Stimulated activated memory B cell treated with anti-CD40 and anti-IgM and Interleukin-4, amounts not matched to agents 10 μg/mL and 1 μg/mL and 100 μg/mL, for 72 hours (primary cell): ENCODE measurements at regions not wholly inside any gene's neighbourhood (a gene's known extent, or its start where the extent isn't known, plus 50 kb on each side); places are given as distances from the start of the nearest gene placed in this dataset.

ENCODE experiments used
- ATAC-seq: fragments of 150-1000 bp; cut with Tn5 transposase; 2 replicates; pipeline ENCODE4 v1.10.0; 2021
- H3K27ac Mint-ChIP-seq: one replicate; pipeline ENCODE4 v1.8.0; 2022; ENCODE audit warnings: mild to moderate bottlenecking, mixed read lengths
- H3K27me3 Mint-ChIP-seq: one replicate; pipeline ENCODE4 v1.8.0; 2022; ENCODE audit warnings: mixed read lengths
- H3K36me3 Mint-ChIP-seq: one replicate; pipeline ENCODE4 v1.8.0; 2022; ENCODE audit warnings: mixed read lengths
- H3K4me1 Mint-ChIP-seq: one replicate; pipeline ENCODE4 v1.8.0; 2022; ENCODE audit warnings: mixed read lengths
- H3K4me3 Mint-ChIP-seq: one replicate; pipeline ENCODE4 v1.8.0; 2022; ENCODE audit warnings: mild to moderate bottlenecking, moderate library complexity, mixed read lengths
- H3K9me3 Mint-ChIP-seq: one replicate; pipeline ENCODE4 v1.8.0; 2022; ENCODE audit warnings: mixed read lengths

GRCh38 chr1:182003953-182004586, 57.4 kb downstream of the ZNF648 start:
- Mint-ChIP-seq H3K4me1 (no peaks in the 10 kb centered on the region), H3K4me3 (no peak overlapping the region), H3K27me3 (peaks cover 71% of the 10 kb centered on the region), H3K36me3 (peaks cover 7% of the 10 kb centered on the region), H3K9me3 (peaks cover 8% of the 10 kb centered on the region), H3K27ac (no peak overlapping the region)
- no peak for ATAC-seq

- Mint-ChIP-seq H3K27ac (no peak overlapping the region), H3K9me3 (peaks cover 8% of the 10 kb centered on the region), H3K4me1 (no peaks in the 10 kb centered on the region), H3K36me3 (peaks cover 7% of the 10 kb centered on the region), H3K4me3 (no peak overlapping the region), H3K27me3 (peaks cover 62% of the 10 kb centered on the region)
- no peak for ATAC-seq
These were observed 58.3 kb downstream of the ZNF648 start for GRCh38 chr1:182003025-182003725.

DNA sequence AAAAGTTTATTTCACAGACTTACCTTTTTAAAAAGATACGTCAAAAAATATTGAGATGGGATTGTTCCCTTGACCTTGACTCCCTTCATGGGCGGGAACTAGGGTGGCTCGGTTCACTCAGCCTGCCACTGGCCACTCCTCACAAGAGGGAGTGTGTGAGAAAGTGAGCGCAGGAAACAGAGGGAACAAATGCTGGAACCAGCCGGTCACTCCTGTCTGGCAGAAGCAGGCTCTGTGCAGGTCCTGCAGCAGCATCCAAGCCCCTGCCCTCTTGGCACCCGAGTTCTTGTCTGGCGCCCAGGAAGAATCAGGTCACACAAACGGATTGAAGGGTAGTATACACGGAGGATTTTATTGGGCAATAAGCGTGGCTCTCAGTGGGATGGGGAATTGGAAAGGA, 58.9 kb downstream of the ZNF648 start:
- peaks cover 6% of the 10 kb centered on the region for H3K9me3 Mint-ChIP-seq
- H3K27ac Mint-ChIP-seq = no peak overlapping the region
- peaks cover 57% of the 10 kb centered on the region for H3K27me3 Mint-ChIP-seq
- ATAC-seq = no peak
- H3K4me1 Mint-ChIP-seq = no peaks in the 10 kb centered on the region
- H3K36me3 Mint-ChIP-seq = peaks cover 7% of the 10 kb centered on the region
- no peak overlapping the region for H3K4me3 Mint-ChIP-seq

DNA sequence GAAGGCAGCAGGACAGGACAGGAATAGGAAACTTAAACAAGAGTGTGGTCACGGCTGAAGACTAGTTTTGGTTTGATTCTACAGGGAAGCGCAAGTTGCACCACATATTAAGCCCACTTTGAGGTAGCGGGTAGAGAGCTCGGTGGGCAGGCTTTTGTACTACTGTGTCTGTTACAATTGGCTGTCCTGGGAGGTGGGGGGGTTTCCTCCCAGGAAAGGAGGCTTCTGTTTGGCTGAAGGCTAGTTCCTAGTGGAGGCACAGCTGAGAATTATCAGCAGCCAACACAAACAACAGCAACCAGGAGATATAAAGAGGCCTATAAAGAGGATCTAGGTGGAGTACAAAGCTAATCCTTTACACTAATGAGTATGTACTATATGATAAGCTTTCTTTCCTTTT, 62.7 kb downstream of the ZNF648 start:
- Mint-ChIP-seq H3K36me3 (no peaks in the 10 kb centered on the region), H3K27me3 (peaks cover 35% of the 10 kb centered on the region), H3K9me3 (no peaks in the 10 kb centered on the region), H3K27ac (no peak overlapping the region), H3K4me3 (no peak overlapping the region), H3K4me1 (no peaks in the 10 kb centered on the region)
- no peak for ATAC-seq

DNA sequence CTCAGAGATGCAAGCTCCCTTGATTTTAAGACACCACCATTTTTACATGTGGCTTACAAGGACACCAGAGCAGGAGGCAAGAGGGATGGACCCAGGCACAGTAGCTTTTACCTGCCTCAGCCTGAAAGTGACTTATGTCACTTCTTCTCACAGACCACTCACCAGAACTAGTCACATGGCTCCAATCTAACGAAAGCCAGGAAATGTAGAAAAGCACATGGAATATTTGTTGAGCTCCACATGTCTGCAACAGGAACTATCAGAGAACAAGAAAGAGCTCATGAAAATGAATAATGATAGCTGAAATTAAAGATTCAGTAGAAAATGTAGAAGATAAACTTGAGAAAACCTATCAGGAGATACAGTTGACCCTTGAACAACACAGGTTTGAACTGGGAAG, 69.4 kb downstream of the ZNF648 start:
- ATAC-seq = no peak
- Mint-ChIP-seq H3K27me3 (peaks cover 3% of the 10 kb centered on the region), H3K4me1 (no peaks in the 10 kb centered on the region), H3K9me3 (no peaks in the 10 kb centered on the region), H3K4me3 (no peak overlapping the region), H3K27ac (no peak overlapping the region), H3K36me3 (no peaks in the 10 kb centered on the region)

- Mint-ChIP-seq H3K27ac (no peak overlapping the region), H3K36me3 (no peaks in the 10 kb centered on the region), H3K9me3 (no peaks in the 10 kb centered on the region), H3K4me3 (no peak overlapping the region), H3K4me1 (no peaks in the 10 kb centered on the region), H3K27me3 (peaks cover 16% of the 10 kb centered on the region)
- no peak for ATAC-seq
These were observed 70.8 kb downstream of the ZNF648 start for GRCh38 chr1:181990728-181991127.

DNA sequence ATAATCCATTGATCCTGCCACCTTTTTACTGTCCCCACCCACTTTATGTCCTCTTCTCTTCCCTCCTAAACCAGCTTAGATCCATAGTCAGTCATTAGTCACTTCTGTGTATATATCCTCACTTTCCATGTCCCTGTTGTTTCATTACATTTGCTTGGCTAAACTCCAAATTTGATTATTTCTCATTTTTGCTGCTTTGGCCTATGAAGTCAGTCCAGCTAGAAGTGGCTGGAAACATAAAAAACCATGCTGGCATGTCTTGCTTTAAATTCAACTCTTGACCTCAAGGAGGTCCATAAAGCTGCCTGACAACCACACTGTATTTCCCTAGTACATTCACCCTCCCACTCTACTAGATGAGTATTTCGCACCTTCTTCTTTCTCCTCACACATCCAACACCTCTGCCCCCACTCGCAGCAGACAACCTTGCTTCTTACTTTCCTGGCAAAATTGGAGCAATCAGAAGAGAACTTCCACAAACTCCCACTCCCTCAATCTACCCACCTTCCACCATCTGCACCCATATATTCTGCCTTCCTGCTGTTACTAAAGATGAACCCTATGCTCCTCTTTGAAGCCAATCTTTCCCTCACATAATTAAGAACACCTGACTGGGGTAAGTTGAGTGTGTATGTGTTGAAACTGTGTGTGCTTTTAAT, 72.1 kb downstream of the ZNF648 start:
- no peaks in the 10 kb centered on the region for H3K4me1 Mint-ChIP-seq
- no peaks in the 10 kb centered on the region for H3K9me3 Mint-ChIP-seq
- no peak overlapping the region for H3K4me3 Mint-ChIP-seq
- no peak for ATAC-seq
- H3K27ac Mint-ChIP-seq = no peak overlapping the region
- H3K27me3 Mint-ChIP-seq = peaks cover 26% of the 10 kb centered on the region
- H3K36me3 Mint-ChIP-seq = no peaks in the 10 kb centered on the region

DNA sequence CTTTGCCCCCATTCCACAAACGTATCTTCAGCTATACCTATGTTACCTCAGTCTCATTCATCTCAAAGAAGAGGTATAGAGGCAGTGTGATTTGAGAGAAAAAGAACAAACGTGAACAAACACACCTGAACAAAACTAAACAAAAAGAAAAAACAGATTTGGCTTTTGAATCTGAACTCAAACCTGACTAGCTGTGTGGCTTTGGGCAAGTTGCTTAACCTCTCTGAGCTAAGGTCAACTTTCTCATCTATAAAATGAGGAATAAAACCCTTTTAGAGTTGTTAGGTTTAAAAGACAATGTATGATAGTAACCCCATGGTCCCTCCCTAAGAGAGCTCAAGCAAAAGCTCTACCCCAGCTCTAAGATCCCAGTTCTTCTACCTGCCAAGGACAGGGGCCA, 73.5 kb downstream of the ZNF648 start:
- H3K9me3 Mint-ChIP-seq = no peaks in the 10 kb centered on the region
- no peaks in the 10 kb centered on the region for H3K4me1 Mint-ChIP-seq
- ATAC-seq = no peak
- peaks cover 26% of the 10 kb centered on the region for H3K27me3 Mint-ChIP-seq
- H3K27ac Mint-ChIP-seq = no peak overlapping the region
- no peak overlapping the region for H3K4me3 Mint-ChIP-seq
- no peaks in the 10 kb centered on the region for H3K36me3 Mint-ChIP-seq

GRCh38 chr1:181987334-181987895, 74.1 kb downstream of the ZNF648 start:
- ATAC-seq = no peak
- H3K4me3 Mint-ChIP-seq = no peak overlapping the region
- no peak overlapping the region for H3K27ac Mint-ChIP-seq
- no peaks in the 10 kb centered on the region for H3K4me1 Mint-ChIP-seq
- peaks cover 26% of the 10 kb centered on the region for H3K27me3 Mint-ChIP-seq
- H3K36me3 Mint-ChIP-seq = no peaks in the 10 kb centered on the region
- no peaks in the 10 kb centered on the region for H3K9me3 Mint-ChIP-seq

DNA sequence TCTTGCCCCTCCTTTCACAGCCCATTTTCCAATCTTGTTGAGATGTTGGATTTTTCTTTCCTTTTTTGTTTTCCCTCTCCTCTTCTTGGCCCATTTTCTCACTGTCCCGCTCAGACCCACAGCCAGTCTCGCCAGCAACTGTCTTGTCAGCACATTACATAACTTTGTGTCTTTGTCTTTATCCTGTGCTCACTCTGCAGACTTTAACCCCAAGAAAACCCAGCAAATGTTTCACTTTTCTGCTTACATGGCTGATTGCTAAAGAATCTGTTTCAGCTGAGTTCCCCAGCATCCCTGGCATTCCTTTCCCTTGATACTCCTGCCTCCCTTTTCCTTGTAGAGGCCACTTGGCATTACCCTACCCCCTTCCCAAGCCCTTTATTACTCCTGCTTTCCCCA, 74.6 kb downstream of the ZNF648 start:
- H3K4me1 Mint-ChIP-seq = no peaks in the 10 kb centered on the region
- ATAC-seq = no peak

GRCh38 chr1:181985936-181986906, 75.3 kb downstream of the ZNF648 start:
- ATAC-seq = no peak
- no peaks in the 10 kb centered on the region for H3K4me1 Mint-ChIP-seq
- H3K4me3 Mint-ChIP-seq = no peak overlapping the region
- no peaks in the 10 kb centered on the region for H3K9me3 Mint-ChIP-seq
- H3K27ac Mint-ChIP-seq = no peak overlapping the region
- peaks cover 26% of the 10 kb centered on the region for H3K27me3 Mint-ChIP-seq
- no peaks in the 10 kb centered on the region for H3K36me3 Mint-ChIP-seq

More for the DNA sequence above, 74.6 kb downstream of the ZNF648 start:
- Mint-ChIP-seq H3K27ac (no peak overlapping the region), H3K36me3 (no peaks in the 10 kb centered on the region), H3K4me3 (no peak overlapping the region), H3K9me3 (no peaks in the 10 kb centered on the region), H3K27me3 (peaks cover 26% of the 10 kb centered on the region)

GRCh38 chr1:181985281-181985680, 76.2 kb downstream of the ZNF648 start:
- H3K27ac Mint-ChIP-seq = no peak overlapping the region
- no peak for ATAC-seq
- no peaks in the 10 kb centered on the region for H3K9me3 Mint-ChIP-seq
- peaks cover 26% of the 10 kb centered on the region for H3K27me3 Mint-ChIP-seq
- H3K4me1 Mint-ChIP-seq = no peaks in the 10 kb centered on the region
- H3K4me3 Mint-ChIP-seq = no peak overlapping the region
- H3K36me3 Mint-ChIP-seq = no peaks in the 10 kb centered on the region

- Mint-ChIP-seq H3K27ac (no peak overlapping the region), H3K4me1 (no peaks in the 10 kb centered on the region), H3K27me3 (peaks cover 33% of the 10 kb centered on the region), H3K36me3 (no peaks in the 10 kb centered on the region), H3K9me3 (peaks cover 5% of the 10 kb centered on the region), H3K4me3 (no peak overlapping the region)
- no peak for ATAC-seq
These were observed 77.5 kb downstream of the ZNF648 start for GRCh38 chr1:181984006-181984405.

DNA sequence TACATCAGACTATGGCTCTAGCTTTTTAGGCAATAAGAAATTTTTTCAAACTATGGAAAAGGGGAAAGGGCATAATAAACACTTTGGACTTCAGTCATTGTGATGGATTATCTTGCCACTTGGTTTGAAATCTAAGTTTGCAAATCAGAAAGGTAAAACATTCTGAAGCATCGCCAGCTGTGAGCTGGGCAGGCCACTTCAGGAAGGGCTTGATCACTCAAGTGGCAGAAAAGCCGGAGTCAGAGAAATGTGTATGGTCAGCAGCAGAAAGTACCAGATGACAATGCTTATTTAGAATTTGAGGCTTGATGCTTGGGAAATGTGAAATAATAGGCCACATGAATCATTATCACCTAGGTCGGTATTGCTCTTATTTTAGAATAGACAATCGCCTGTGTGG, 79.7 kb downstream of the ZNF648 start:
- ATAC-seq = no peak
- no peaks in the 10 kb centered on the region for H3K4me1 Mint-ChIP-seq
- no peak overlapping the region for H3K27ac Mint-ChIP-seq
- peaks cover 41% of the 10 kb centered on the region for H3K27me3 Mint-ChIP-seq
- H3K4me3 Mint-ChIP-seq = no peak overlapping the region
- H3K9me3 Mint-ChIP-seq = peaks cover 15% of the 10 kb centered on the region
- H3K36me3 Mint-ChIP-seq = no peaks in the 10 kb centered on the region

- no peaks in the 10 kb centered on the region for H3K4me1 Mint-ChIP-seq
- no peak for ATAC-seq
- peaks cover 55% of the 10 kb centered on the region for H3K27me3 Mint-ChIP-seq
- H3K27ac Mint-ChIP-seq = no peak overlapping the region
- H3K4me3 Mint-ChIP-seq = no peak overlapping the region
- H3K9me3 Mint-ChIP-seq = peaks cover 16% of the 10 kb centered on the region
- no peaks in the 10 kb centered on the region for H3K36me3 Mint-ChIP-seq
These were observed 89.3 kb downstream of the ZNF648 start for GRCh38 chr1:181972256-181972655.
